Fibroblast of peridontal ligament (primary cell): ENCODE measurements at regions not wholly inside any gene's neighbourhood (a gene's known extent, or its start where the extent isn't known, plus 50 kb on each side); places are given as distances from the start of the nearest gene placed in this dataset.

Experiments
- DNase-seq: peaks from one replicate; pipeline ENCODE4 v3.0.0-alpha.2; 2010; ENCODE audit errors: extremely low read depth

GRCh38 chr5:20113931-20114330 is 125.9 kb upstream of the CDH18 start:
- DNase-seq, result no peak

DNA sequence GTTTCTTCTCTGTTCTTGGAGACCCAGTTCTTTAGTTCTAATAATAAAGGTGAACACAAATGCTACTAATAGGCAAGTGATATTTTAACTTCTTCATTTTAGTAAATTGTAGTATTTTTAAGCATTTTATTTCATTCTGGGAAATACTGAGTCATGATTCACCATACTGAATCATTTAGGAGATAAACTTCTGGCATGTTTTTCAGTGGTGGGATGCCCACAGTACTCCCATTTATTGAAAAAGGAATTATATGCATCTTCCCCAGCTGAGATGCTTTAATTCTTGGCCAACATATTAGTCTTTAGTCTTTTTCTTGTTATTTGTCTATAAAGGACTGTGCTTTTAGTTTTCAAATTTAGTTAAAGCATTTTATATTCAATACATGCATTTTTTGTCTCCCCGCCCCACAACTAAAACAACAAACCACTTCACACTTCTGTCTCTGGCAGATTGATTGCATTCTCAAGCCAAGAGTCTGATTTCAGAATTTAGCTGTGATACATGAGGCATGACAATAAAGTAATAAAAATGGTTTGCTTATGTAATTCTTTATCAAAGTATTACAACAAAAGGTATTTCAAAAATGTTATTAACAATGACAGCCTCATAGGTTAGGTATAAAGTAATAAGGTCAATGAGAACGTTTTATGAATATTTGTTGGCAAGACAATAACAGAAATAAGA is 125.2 kb upstream of the CDH18 start:
- no peak for DNase-seq

GRCh38 chr5:20109326-20109725 is 121.3 kb upstream of the CDH18 start:
- no peak for DNase-seq

DNA sequence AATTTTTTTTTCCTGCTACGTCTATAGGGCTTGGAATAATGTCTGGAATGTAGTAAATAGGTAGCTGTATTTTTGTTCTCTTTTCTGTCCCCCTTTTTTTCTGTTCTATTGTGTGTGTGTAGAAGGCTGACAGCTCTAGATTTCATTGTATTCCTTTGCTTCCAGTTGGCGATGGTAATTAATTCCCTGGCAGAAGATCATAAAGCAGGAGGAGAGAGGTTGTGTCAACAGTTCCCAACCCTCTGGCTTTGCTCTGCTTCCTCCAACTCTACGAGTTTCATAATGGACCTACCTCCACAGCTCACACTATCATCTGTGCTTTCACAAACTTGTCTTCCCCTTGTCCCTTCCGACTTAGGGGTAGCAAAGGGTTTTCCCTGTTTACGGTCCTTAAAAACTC is 117.9 kb upstream of the CDH18 start:
- no peak for DNase-seq

GRCh38 chr5:20102293-20102692 is 114.3 kb upstream of the CDH18 start:
- no peak for DNase-seq

DNA sequence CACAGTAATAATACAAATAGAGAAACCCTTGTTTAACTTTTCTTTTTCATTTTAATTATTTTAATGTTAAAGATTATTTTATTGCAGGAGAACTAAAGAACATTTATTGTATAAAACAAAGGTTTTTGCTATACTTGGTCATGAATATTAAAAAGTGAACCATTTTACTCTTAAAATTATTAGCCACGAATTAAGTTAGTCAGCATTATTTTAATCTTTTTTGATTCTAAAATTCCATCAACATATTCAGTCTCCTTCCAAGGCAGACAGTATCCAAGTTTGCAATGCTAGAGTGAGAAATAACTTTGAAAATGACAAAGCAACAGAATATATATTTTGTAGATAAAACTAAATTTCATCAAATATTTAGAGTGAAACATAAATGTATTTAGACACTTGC is 110.7 kb upstream of the CDH18 start:
- DNase-seq, result no peak

DNA sequence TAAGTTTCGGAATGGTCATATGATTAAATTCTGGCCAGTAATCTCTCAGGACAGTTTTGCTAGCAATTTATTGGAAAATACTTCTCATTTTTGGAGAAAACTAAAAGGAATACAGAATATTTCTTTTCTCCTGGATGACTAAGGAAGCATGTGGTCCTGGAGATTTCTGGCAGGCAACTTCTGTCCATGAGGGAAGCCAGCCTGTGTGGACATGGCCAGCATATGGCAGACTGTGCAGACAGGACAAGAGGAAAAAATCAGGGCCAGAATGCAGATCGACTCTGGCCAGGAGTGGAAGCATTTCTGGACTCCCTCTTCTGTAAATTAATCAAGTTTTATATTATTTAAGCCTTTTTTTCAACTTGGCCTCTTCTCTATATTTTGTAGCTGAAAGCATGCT is 100.4 kb upstream of the CDH18 start:
- DNase-seq, result no peak

GRCh38 chr5:20087299-20087698 is 99.3 kb upstream of the CDH18 start:
- DNase-seq, result no peak

- no peak for DNase-seq
Observed at GRCh38 chr5:20077186-20077585, 89.2 kb upstream of the CDH18 start.

GRCh38 chr5:20056933-20057332 is 68.9 kb upstream of the CDH18 start:
- DNase-seq, result no peak

- no peak for DNase-seq
Observed at GRCh38 chr5:20055301-20055700, 67.3 kb upstream of the CDH18 start.

- DNase-seq, result no peak
Observed at GRCh38 chr5:20050262-20050661, 62.3 kb upstream of the CDH18 start.

DNA sequence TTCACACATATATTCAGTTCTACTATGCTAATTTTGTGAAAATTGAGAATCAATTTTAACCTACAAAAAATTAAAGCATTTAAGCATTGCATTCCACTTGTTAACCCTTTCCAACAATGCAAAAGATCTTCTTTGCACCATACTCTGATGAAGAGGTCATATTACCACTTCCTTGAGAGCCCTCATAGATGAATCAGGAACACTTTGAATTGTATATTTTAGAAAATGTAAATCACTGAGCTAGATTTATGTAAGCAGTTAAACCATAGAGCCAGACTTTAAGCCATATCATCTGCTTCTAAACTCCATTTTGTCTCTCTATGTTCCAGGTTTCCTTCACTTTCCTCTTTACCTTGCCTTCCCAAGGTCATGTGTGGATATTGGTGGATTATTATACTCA is 56.5 kb upstream of the CDH18 start:
- DNase-seq, result no peak

- DNase-seq, result no peak
Observed at GRCh38 chr5:20041326-20042274, 53.6 kb upstream of the CDH18 start.

DNA sequence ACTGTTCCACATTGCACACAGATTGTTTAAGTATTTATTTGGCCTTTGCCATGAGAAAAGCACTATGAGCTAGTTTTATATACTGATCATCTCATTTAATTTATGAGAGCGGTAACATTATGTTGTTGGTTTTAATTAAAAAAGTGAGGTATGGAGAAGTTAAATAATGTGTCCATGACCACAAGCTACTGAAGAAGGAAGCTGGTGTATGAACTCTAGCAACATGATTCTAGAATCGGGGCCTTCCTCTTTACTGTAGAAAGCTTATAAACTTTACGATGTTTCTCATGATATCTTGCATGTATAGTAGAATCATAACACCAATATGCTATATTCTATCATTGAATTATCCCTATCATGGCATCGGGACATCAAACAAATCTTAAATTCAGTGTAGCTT is 52.9 kb upstream of the CDH18 start:
- DNase-seq, result no peak
